SU-DHL-6 (cell line): ENCODE measurements at regions not wholly inside any gene's neighbourhood (a gene's known extent, or its start where the extent isn't known, plus 50 kb on each side); places are given as distances from the start of the nearest gene placed in this dataset.

Experiments
- CTCF ChIP-seq: fragments of 200-600 bp; sonication (generic); IDR thresholded peaks from one replicate; pipeline ENCODE4 v1.5.1; 2017; ENCODE audit warnings: antibody characterized with exemption, mild to moderate bottlenecking, low read length, moderate library complexity; ENCODE audit not compliant: insufficient read depth, poor library complexity, severe bottlenecking
- EZH2phosphoT487 ChIP-seq: fragments of 200-600 bp; sonication (generic), shearing (Covaris generic); conservative IDR thresholded peaks from 2 replicates; pipeline ENCODE4 v1.6.1; 2018; ENCODE audit warnings: mild to moderate bottlenecking, antibody characterized with exemption, low read length, moderate library complexity, mixed read lengths

GRCh38 chr3:38960042-38960622 lies 91.6 kb downstream of the SCN11A start:
- TF ChIP-seq CTCF: no peak
- no peak for TF ChIP-seq EZH2phosphoT487
